ENCODE measurements at regions not wholly inside any gene's neighbourhood (a gene's known extent, or its start where the extent isn't known, plus 50 kb on each side); places are given as distances from the start of the nearest gene placed in this dataset.

DNA sequence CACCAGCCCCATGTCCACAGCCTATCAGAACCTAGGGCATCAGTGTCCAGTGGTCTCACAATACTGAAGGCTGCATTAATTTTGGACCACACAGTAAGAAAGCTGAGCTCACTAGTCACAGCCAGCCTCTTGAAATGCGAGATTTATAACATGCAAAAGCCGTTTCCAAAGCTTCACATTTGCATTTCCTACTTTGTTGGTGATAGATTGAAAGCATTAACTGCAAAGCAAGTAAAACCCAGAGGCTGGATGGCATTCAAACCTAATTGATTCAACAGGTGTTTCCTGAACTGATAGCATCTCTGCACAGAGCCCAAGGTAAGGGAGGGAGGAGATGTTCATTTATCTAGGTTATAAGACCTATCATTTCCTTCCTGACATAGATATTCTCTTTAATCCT, 410.1 kb downstream of the OMA1 start:
- TF ChIP-seq SIN3A (IDR thresholded peaks at IDR 0.05; ENCODE audit: borderline replicate concordance, low read depth, low read length) = no peak
- TF ChIP-seq, protein P1, sequence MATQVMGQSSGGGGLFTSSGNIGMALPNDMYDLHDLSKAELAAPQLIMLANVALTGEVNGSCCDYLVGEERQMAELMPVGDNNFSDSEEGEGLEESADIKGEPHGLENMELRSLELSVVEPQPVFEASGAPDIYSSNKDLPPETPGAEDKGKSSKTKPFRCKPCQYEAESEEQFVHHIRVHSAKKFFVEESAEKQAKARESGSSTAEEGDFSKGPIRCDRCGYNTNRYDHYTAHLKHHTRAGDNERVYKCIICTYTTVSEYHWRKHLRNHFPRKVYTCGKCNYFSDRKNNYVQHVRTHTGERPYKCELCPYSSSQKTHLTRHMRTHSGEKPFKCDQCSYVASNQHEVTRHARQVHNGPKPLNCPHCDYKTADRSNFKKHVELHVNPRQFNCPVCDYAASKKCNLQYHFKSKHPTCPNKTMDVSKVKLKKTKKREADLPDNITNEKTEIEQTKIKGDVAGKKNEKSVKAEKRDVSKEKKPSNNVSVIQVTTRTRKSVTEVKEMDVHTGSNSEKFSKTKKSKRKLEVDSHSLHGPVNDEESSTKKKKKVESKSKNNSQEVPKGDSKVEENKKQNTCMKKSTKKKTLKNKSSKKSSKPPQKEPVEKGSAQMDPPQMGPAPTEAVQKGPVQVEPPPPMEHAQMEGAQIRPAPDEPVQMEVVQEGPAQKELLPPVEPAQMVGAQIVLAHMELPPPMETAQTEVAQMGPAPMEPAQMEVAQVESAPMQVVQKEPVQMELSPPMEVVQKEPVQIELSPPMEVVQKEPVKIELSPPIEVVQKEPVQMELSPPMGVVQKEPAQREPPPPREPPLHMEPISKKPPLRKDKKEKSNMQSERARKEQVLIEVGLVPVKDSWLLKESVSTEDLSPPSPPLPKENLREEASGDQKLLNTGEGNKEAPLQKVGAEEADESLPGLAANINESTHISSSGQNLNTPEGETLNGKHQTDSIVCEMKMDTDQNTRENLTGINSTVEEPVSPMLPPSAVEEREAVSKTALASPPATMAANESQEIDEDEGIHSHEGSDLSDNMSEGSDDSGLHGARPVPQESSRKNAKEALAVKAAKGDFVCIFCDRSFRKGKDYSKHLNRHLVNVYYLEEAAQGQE (IDR thresholded peaks at IDR 0.05; ENCODE audit: low read depth, low read length) = no peak
- no peak for TF ChIP-seq RCOR1 (IDR thresholded peaks at IDR 0.05; ENCODE audit: low read length)
- no peak for TF ChIP-seq TEAD4 (IDR thresholded peaks at IDR 0.05; ENCODE audit: borderline replicate concordance, insufficient read depth)
- WGBS (ENCODE audit: low lambda C conversion rate) = 0% methylated on average over 2 of the region's 2 CpGs
- CTCF ChIA-PET = no interaction called here

DNA sequence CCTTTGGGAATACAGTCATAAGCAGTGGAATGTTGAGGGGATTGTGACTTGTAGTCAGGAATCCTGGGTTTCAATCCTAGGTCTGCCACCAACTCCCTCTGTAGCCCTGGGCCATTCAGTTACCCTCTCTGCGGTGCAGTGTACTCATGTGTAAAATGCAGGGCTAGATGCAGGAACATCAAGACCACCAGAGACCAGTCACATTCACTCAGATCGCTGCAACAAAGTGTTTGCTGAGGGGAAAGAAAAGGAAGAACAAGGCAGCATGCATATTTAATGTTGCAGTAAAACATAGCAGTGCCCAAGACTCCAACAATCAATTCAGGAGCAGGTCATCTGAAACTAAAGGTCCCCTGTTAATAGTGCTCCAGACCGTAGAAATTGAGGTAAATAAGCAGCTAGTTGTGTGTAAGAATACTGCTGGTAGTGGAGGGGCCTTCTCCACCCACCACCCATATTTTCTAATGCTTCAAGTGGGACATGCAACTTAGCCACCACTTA, 410.7 kb downstream of the OMA1 start:
- Histone ChIP-seq H3K9ac (no peak overlapping the region), H3K4me1 (ENCODE audit: control insufficient read depth in 1 of 2, insufficient read depth in 2 of 2, low read depth in 1 of 2, low read length in 1 of 2) (no peaks in the 10 kb centered on the region), H3K9me3 (no peaks in the 10 kb centered on the region), H3K79me2 (ENCODE audit: insufficient read depth) (no peaks in the 10 kb centered on the region), H3K27ac (ENCODE audit: low read depth in 2 of 2, low read length in 1 of 2) (no peak overlapping the region), H3K4me2 (no peak overlapping the region), H3K4me3 (ENCODE audit: low read depth in 2 of 2, low read length in 1 of 2) (no peak overlapping the region), H3K36me3 (replicated peaks in 1 of 2; ENCODE audit: control insufficient read depth in 1 of 2, insufficient read depth in 2 of 2, low read length in 1 of 2) (no peaks in the 10 kb centered on the region), H3K27me3 (ENCODE audit: insufficient read depth) (no peaks in the 10 kb centered on the region), H4K20me1 (ENCODE audit: insufficient read depth) (no peaks in the 10 kb centered on the region), H3K9me2 (no peaks in the 10 kb centered on the region), H3F3A (replicated peaks; ENCODE audit: insufficient read depth) (no peaks in the 10 kb centered on the region), H2AFZ (ENCODE audit: low read depth) (no peak overlapping the region)
- TF ChIP-seq, protein P2, sequence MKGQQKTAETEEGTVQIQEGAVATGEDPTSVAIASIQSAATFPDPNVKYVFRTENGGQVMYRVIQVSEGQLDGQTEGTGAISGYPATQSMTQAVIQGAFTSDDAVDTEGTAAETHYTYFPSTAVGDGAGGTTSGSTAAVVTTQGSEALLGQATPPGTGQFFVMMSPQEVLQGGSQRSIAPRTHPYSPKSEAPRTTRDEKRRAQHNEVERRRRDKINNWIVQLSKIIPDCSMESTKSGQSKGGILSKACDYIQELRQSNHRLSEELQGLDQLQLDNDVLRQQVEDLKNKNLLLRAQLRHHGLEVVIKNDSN (IDR thresholded peaks at IDR 0.05; ENCODE audit: borderline replicate concordance, low read depth) = no peak
- TF ChIP-seq FOSL2 (IDR thresholded peaks at IDR 0.05; ENCODE audit: borderline replicate concordance, low read depth) (no peak), ZBTB33 (IDR thresholded peaks at IDR 0.05; ENCODE audit: borderline replicate concordance, low read depth) (no peak), SIN3A (IDR thresholded peaks at IDR 0.05; ENCODE audit: borderline replicate concordance, low read depth, low read length) (no peak), YY1 (IDR thresholded peaks at IDR 0.05; ENCODE audit: low read depth) (no peak), MEF2A (IDR thresholded peaks at IDR 0.05; ENCODE audit: borderline replicate concordance, low read depth) (no peak), NRF1 (IDR thresholded peaks at IDR 0.05; ENCODE audit: low read depth, low read length) (no peak), MXI1 (IDR thresholded peaks at IDR 0.05; ENCODE audit: low read depth, low read length) (no peak), USF2 (IDR thresholded peaks at IDR 0.05; ENCODE audit: borderline replicate concordance, low read depth, low read length) (no peak), TCF12 (IDR thresholded peaks at IDR 0.05) (no peak)
- TF ChIP-seq, protein P3, sequence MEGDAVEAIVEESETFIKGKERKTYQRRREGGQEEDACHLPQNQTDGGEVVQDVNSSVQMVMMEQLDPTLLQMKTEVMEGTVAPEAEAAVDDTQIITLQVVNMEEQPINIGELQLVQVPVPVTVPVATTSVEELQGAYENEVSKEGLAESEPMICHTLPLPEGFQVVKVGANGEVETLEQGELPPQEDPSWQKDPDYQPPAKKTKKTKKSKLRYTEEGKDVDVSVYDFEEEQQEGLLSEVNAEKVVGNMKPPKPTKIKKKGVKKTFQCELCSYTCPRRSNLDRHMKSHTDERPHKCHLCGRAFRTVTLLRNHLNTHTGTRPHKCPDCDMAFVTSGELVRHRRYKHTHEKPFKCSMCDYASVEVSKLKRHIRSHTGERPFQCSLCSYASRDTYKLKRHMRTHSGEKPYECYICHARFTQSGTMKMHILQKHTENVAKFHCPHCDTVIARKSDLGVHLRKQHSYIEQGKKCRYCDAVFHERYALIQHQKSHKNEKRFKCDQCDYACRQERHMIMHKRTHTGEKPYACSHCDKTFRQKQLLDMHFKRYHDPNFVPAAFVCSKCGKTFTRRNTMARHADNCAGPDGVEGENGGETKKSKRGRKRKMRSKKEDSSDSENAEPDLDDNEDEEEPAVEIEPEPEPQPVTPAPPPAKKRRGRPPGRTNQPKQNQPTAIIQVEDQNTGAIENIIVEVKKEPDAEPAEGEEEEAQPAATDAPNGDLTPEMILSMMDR (IDR thresholded peaks at IDR 0.05) = no peak
- TF ChIP-seq, protein P4, sequence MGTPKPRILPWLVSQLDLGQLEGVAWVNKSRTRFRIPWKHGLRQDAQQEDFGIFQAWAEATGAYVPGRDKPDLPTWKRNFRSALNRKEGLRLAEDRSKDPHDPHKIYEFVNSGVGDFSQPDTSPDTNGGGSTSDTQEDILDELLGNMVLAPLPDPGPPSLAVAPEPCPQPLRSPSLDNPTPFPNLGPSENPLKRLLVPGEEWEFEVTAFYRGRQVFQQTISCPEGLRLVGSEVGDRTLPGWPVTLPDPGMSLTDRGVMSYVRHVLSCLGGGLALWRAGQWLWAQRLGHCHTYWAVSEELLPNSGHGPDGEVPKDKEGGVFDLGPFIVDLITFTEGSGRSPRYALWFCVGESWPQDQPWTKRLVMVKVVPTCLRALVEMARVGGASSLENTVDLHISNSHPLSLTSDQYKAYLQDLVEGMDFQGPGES (IDR thresholded peaks at IDR 0.05; ENCODE audit: low read depth, low read length) = no peak
- TF ChIP-seq, protein P5, sequence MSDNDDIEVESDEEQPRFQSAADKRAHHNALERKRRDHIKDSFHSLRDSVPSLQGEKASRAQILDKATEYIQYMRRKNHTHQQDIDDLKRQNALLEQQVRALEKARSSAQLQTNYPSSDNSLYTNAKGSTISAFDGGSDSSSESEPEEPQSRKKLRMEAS (IDR thresholded peaks at IDR 0.05; ENCODE audit: low read depth) = no peak
- no peak for DNase-seq
- 28% methylated on average over 3 of the region's 3 CpGs for WGBS (ENCODE audit: low lambda C conversion rate)
- POLR2A ChIA-PET = no interaction called here
- CTCF ChIA-PET = no interaction called here

More for the DNA sequence above, 410.1 kb downstream of the OMA1 start:
- no peaks in the 10 kb centered on the region for H3K4me1 ChIP-seq (ENCODE audit: control insufficient read depth in 1 of 2, insufficient read depth in 2 of 2, low read depth in 1 of 2, low read length in 1 of 2)
- POLR2A ChIA-PET = no interaction called here
- no peaks in the 10 kb centered on the region for H3K79me2 ChIP-seq (ENCODE audit: insufficient read depth)
- DNase-seq = no peak
- no peak overlapping the region for H3K9ac ChIP-seq
- H3K27ac ChIP-seq (ENCODE audit: low read depth in 2 of 2, low read length in 1 of 2) = no peak overlapping the region
- H3K4me3 ChIP-seq (ENCODE audit: low read depth in 2 of 2, low read length in 1 of 2) = no peak overlapping the region
- no peaks in the 10 kb centered on the region for H3K36me3 ChIP-seq (replicated peaks in 1 of 2; ENCODE audit: control insufficient read depth in 1 of 2, insufficient read depth in 2 of 2, low read length in 1 of 2)
- H2AFZ ChIP-seq (ENCODE audit: low read depth) = no peak overlapping the region
- H3K4me2 ChIP-seq = no peak overlapping the region
- H3K27me3 ChIP-seq (ENCODE audit: insufficient read depth) = no peaks in the 10 kb centered on the region
- no peaks in the 10 kb centered on the region for H3K9me3 ChIP-seq
- H4K20me1 ChIP-seq (ENCODE audit: insufficient read depth) = no peaks in the 10 kb centered on the region
- no peaks in the 10 kb centered on the region for H3K9me2 ChIP-seq
- no peaks in the 10 kb centered on the region for H3F3A ChIP-seq (replicated peaks; ENCODE audit: insufficient read depth)

Data from SK-N-SH (cell line).